ENCODE measurements at regions not wholly inside any gene's neighbourhood (a gene's known extent, or its start where the extent isn't known, plus 50 kb on each side); places are given as distances from the start of the nearest gene placed in this dataset.

DNA sequence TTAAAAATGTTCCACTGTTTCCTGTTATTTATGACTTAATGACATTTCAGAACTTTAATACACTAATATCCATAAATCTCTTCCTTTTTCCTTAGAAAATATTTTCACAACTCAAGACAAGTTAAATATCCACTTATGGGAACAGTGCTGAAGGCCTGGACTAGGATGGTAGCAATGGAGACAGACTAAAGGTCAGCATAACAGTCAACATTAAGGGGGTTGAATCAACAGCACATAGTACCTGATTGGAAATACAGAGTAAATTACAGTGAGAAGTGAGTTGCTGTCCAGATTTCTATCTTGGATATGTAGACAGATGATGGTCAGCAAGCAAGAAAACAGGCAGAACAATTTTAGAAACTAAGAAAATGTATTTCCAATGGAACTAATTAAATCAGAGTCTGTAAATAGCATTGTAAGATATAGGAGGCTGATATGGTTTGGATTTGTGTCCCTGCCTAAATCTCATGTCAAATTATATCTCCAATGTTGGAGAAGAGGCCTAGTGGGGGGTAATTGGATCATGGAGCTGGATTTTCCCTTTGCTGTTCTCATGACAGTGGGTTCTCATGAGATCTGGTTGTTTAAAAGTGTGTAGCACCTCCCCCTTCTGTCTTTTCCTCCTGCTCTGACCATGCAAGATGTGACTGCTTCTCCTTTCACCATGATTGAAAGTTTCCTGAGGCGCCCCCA is 682.7 kb downstream of the MAFB start:
- TF ChIP-seq NRF1 (IDR thresholded peaks at IDR 0.05; ENCODE audit: low read depth, low read length): no peak
- TF ChIP-seq TAF1 (IDR thresholded peaks at IDR 0.05; ENCODE audit: low read depth, low read length): no peak
- no peak for TF ChIP-seq POLR2A (IDR thresholded peaks at IDR 0.05; ENCODE audit: control extremely low read depth in 1 of 2, low read depth in 2 of 2, low read length in 2 of 2)
- TF ChIP-seq, protein P1, sequence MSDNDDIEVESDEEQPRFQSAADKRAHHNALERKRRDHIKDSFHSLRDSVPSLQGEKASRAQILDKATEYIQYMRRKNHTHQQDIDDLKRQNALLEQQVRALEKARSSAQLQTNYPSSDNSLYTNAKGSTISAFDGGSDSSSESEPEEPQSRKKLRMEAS (IDR thresholded peaks at IDR 0.05): no peak
- TF ChIP-seq CREB1 (IDR thresholded peaks at IDR 0.05): no peak
